HFF-Myc (cell line): ENCODE measurements at regions not wholly inside any gene's neighbourhood (a gene's known extent, or its start where the extent isn't known, plus 50 kb on each side); places are given as distances from the start of the nearest gene placed in this dataset.

Experiments used
- DNase-seq: peaks from one replicate; pipeline ENCODE4 v3.0.0-alpha.2; 2011; ENCODE audit warnings: low read depth; ENCODE audit errors: extremely low read depth
- H3K4me3 ChIP-seq: replicated peaks from 2 replicates; pipeline ENCODE4 v1.5.1; 2011; ENCODE audit warnings: low read depth, mild to moderate bottlenecking, control low read depth, low read length
- TF ChIP-seq, protein P1 (sequence below): IDR thresholded peaks from 2 replicates; pipeline ENCODE4 v1.5.1; 2012; ENCODE audit warnings: mild to moderate bottlenecking, low read depth, low read length, control low read depth; ENCODE audit errors: missing control alignments

DNA sequence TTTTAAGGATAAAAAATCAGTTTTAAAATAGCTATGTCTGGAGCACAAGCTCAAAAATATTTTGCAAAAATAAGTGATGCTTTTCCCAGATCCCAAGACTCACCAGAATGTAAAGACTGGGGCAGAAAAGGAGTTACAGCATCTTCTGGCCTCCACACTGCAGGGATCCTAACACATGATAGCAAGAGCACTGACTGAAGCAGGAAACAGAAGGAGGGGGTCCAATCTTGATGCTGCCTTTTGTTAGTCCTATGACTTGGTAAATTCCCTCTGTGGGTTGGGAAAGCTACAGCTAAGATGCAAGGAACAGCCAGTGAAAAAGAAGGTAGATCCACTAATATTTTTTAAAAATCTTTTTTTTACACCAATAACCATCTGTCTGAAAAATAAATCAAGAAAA lies 54.2 kb upstream of the TNR start:
- no peak overlapping the region for H3K4me3 ChIP-seq
- TF ChIP-seq, protein P1, sequence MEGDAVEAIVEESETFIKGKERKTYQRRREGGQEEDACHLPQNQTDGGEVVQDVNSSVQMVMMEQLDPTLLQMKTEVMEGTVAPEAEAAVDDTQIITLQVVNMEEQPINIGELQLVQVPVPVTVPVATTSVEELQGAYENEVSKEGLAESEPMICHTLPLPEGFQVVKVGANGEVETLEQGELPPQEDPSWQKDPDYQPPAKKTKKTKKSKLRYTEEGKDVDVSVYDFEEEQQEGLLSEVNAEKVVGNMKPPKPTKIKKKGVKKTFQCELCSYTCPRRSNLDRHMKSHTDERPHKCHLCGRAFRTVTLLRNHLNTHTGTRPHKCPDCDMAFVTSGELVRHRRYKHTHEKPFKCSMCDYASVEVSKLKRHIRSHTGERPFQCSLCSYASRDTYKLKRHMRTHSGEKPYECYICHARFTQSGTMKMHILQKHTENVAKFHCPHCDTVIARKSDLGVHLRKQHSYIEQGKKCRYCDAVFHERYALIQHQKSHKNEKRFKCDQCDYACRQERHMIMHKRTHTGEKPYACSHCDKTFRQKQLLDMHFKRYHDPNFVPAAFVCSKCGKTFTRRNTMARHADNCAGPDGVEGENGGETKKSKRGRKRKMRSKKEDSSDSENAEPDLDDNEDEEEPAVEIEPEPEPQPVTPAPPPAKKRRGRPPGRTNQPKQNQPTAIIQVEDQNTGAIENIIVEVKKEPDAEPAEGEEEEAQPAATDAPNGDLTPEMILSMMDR = no peak
- no peak for DNase-seq

DNA sequence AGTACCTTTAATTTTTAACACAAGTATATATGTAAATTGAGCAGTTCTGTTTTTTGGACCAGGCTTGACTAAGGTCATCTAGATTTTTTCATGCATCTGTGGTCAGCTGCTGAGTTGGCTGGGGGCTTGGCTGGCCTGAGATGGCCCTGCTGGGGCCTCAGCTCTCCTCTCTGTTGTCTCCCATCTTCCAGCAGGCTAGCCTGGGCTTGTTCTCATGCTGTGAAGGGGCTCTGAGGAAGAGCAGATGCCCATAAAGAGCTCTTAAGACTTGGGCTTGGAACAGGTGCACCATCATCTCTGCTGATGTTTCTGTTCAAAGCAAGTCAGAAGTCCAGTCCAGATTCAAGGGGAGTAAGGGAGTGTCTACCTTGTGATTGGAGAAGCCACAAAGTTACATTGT lies 51.2 kb upstream of the TNR start:
- TF ChIP-seq, protein P1 = no peak
- no peak for DNase-seq
- no peak overlapping the region for H3K4me3 ChIP-seq

DNA sequence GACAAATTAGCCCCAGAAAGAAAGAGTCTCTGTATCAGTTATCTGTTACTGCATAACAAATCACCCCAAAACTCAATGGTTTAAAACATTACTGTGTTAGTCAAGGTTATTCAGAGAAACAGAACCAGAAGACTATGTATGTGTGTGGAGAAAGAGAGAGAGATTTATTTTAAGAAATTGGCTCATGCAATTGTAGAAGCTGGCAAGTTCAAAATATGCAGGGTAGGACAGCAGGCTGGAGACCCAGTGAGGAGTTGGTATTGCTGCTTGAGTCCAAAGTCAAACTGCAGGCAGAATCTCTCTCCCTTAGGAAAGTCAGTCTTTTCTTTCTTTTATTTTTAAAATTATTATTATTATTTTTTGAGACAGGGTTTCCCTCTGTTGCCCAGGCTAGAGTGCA lies 50.2 kb upstream of the TNR start:
- DNase-seq = no peak
- no peak overlapping the region for H3K4me3 ChIP-seq
- TF ChIP-seq, protein P1 = no peak
